GM21619 (cell line): ENCODE measurements at regions not wholly inside any gene's neighbourhood (a gene's known extent, or its start where the extent isn't known, plus 50 kb on each side); places are given as distances from the start of the nearest gene placed in this dataset.
A peak's percentile ranks its signal among the peaks of the same experiment; 100 is the strongest.

Experiments
- ATAC-seq: cut with Tn5 transposase; IDR thresholded peaks from one replicate; pipeline ENCODE4 v1.9.1; 2021; ENCODE audit not compliant: unreplicated experiment

- no peak for ATAC-seq
Measured at GRCh38 chr13:108435393-108436149, 166.1 kb downstream of the TNFSF13B start.

GRCh38 chr13:108437496-108437895, 168.0 kb downstream of the TNFSF13B start:
- no peak for ATAC-seq

- no peak for ATAC-seq
Measured at GRCh38 chr13:108439556-108439955, 170.0 kb downstream of the TNFSF13B start.

GRCh38 chr13:108444448-108444847, 174.9 kb downstream of the TNFSF13B start:
- no peak for ATAC-seq

- no peak for ATAC-seq
Measured at GRCh38 chr13:108448891-108449290, 179.4 kb downstream of the TNFSF13B start.

- ATAC-seq: no peak
Measured at GRCh38 chr13:108451121-108451520, 178.3 kb upstream of the MYO16 start.

GRCh38 chr13:108455320-108455719, 174.1 kb upstream of the MYO16 start:
- no peak for ATAC-seq

- no peak for ATAC-seq
Measured at GRCh38 chr13:108460043-108460442, 169.4 kb upstream of the MYO16 start.

GRCh38 chr13:108460746-108461145, 168.7 kb upstream of the MYO16 start:
- ATAC-seq: no peak

GRCh38 chr13:108463340-108463739, 166.1 kb upstream of the MYO16 start:
- ATAC-seq: peak; percentile 78

GRCh38 chr13:108470921-108471320, 158.5 kb upstream of the MYO16 start:
- ATAC-seq: no peak

GRCh38 chr13:108475181-108475580, 154.2 kb upstream of the MYO16 start:
- ATAC-seq: no peak

GRCh38 chr13:108477376-108477775, 152.0 kb upstream of the MYO16 start:
- ATAC-seq: no peak

- no peak for ATAC-seq
Measured at GRCh38 chr13:108478179-108478578, 151.2 kb upstream of the MYO16 start.

- ATAC-seq: no peak
Measured at GRCh38 chr13:108483981-108484380, 145.4 kb upstream of the MYO16 start.

GRCh38 chr13:108486096-108486495, 143.3 kb upstream of the MYO16 start:
- no peak for ATAC-seq

- no peak for ATAC-seq
Measured at GRCh38 chr13:108494991-108495645, 134.3 kb upstream of the MYO16 start.

GRCh38 chr13:108495646-108496361, 133.6 kb upstream of the MYO16 start:
- ATAC-seq: no peak

- no peak for ATAC-seq
Measured at GRCh38 chr13:108496362-108497210, 132.8 kb upstream of the MYO16 start.

- no peak for ATAC-seq
Measured at GRCh38 chr13:108500711-108501110, 128.7 kb upstream of the MYO16 start.

- ATAC-seq: no peak
Measured at GRCh38 chr13:108508263-108508662, 121.1 kb upstream of the MYO16 start.
